LNCAP (cell line): ENCODE measurements at regions not wholly inside any gene's neighbourhood (a gene's known extent, or its start where the extent isn't known, plus 50 kb on each side); places are given as distances from the start of the nearest gene placed in this dataset.

Experiments used
- CTCF ChIP-seq: fragments of 450-650 bp; IDR thresholded peaks from 2 replicates; pipeline ENCODE4 v1.5.1; 2017; ENCODE audit warnings: mild to moderate bottlenecking

GRCh38 chrX:23497919-23498318, 163.3 kb downstream of the PTCHD1 start:
- TF ChIP-seq CTCF, result no peak

DNA sequence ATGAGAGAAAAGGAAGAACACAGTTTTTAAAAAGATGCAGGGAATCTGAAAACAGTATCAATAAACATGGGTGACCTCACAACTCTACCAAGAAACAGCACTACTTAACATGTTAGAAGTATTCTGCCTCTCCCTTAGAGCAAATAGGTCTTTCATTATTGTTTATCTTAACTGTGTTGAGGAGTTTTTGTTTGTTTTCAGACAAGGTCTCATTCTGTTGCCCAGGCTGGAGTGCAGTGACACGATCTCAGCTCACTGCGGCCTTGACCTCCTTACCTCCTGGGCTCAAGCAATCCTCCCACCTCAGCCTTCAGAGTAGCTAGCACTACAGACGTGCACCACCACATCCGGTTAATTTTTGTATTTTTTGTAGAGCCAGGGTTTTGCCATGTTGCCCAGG, 165.3 kb upstream of the PRDX4 start:
- TF ChIP-seq CTCF, result no peak

DNA sequence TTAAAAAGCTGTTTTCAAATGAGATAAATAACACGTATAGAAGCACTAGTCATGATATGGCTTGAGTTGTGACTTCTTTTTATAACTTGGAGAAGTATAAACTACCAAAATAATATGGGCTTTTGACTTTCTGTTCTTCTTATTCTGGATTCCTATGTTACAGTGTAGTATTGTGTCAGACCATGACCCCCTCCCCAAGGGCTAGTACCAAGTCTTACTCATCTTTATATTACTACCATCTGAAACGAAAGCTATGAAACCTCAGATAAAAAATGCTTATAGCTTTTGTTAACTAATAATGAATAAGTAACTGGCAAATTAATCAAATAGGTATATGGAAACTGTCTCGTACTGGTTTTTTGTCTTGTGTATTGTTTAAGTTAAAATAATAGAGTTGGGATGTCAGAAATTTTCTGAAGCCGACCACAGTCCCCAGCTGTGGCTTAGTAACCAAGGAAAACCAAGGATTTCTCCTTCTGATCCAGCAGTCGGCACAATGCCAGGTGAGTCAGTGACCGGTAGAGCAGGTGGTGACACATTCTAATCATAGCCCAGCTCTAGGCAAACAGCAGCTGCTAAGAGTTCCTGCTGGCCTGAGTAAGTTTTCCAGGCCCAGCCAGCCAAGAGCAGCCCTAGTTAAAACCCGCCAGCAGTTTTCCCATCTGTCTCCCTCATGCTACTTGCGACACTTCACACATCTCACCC, 163.3 kb upstream of the PRDX4 start:
- TF ChIP-seq CTCF, result no peak

DNA sequence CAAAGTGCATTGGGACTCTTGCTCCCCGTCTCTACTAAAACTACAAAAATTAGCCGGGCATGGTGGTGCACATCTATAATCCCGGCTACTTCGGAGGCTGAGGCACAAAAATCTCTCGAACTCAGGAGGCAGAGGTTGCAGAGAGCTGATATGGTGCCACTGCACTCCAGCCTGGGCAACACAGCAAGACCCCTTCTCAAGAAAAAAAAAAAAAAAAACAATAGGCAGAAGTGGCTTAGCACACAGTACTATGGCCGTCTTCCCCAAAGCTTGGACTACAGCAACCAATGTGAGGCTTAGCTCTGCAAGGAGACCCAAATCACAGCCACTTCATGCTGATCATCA, 162.8 kb upstream of the PRDX4 start:
- no peak for TF ChIP-seq CTCF

DNA sequence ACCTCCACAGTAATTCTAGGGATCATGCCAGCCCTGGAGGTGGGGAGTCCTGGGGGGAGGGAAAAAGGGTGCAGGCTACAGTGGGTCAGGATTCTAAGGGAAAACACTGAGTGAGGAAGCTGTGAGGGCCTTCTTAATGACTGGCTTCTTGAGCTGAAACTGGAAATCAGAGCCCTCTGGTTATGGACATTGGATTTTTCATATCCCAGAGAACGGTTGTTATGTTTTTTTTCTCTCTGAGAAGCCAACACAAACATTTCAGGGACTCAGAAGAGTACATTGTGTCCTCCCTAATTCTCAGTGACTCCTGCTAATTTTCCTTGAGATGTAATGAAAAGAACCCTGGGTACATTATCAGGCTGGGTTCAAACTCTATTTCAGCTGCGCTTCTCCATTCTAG, 162.4 kb upstream of the PRDX4 start:
- no peak for TF ChIP-seq CTCF

DNA sequence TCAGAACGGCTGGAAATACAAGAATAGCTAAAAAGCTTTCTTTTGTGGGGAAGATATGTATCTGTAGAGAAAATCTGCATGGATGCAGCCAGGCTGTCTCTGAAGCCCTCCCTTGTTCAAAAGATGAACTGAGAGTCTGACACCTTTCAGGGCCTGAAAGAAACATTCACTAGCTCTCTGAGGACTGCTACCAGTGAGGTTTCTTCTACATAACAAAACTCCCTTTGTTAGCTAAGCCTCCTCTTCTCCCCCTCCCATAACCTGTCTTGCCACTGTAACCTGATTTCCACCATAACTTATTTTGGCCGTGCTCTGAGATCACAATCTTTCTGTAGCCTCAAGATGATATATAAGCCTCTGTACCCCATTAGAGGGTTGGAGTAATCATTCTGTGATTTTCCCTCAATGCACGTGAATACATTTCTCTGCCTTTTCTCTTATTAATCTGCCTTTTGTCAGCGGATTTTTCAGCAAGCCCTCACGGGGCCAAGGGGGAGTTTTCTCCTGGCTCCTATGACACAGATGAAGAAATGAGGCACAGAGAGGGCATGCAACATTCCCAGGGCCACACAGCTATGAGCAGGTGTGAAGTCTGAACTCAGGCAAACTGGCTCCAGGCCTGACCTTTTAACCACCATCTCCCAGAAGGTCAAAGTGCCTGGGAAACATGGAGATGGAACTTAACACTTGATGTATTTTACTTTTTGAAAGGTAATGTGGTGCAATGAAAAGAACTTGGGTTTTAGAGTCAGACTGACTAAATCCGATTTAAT, 161.6 kb upstream of the PRDX4 start:
- no peak for TF ChIP-seq CTCF

DNA sequence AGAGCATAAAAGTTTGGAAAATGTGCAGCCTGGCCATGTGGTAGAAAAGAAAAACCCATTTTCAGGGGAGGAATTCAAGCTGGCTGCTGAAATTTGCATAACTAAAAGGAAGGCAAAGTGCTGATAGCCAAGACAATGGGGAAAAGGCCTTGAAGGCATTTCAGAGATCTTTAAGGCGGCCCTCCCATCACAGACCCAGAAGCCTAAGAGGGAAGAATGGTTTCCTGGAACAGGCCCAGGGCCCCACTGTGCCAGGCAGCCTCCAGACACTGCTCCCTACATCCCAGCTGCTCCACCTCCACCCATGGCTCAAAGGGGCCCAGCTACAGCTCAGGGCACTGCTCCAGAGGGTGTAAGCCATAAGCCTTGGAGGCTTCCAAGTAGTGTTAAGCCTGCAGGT, 158.0 kb upstream of the PRDX4 start:
- TF ChIP-seq CTCF, result no peak
